ENCODE measurements at regions not wholly inside any gene's neighbourhood (a gene's known extent, or its start where the extent isn't known, plus 50 kb on each side); places are given as distances from the start of the nearest gene placed in this dataset.

DNA sequence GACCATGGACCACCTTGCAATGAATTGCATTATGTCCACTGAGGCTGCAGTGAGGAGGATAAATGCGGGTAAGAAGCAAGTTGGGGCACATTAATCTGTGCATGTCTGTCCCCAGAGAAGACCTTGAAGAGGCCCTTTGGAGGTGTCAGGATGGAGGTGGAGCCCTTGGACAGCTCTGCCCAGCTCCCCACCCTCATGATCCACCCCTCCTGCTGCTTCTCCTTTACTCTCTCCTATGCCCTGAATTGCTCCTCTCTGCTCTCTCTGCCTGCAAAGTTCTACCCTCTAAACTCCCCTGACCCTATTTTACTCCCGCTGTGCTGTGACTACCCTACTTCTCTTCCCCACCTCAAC is 292.4 kb upstream of the USP24 start:
- DNase-seq, result no peak

DNA sequence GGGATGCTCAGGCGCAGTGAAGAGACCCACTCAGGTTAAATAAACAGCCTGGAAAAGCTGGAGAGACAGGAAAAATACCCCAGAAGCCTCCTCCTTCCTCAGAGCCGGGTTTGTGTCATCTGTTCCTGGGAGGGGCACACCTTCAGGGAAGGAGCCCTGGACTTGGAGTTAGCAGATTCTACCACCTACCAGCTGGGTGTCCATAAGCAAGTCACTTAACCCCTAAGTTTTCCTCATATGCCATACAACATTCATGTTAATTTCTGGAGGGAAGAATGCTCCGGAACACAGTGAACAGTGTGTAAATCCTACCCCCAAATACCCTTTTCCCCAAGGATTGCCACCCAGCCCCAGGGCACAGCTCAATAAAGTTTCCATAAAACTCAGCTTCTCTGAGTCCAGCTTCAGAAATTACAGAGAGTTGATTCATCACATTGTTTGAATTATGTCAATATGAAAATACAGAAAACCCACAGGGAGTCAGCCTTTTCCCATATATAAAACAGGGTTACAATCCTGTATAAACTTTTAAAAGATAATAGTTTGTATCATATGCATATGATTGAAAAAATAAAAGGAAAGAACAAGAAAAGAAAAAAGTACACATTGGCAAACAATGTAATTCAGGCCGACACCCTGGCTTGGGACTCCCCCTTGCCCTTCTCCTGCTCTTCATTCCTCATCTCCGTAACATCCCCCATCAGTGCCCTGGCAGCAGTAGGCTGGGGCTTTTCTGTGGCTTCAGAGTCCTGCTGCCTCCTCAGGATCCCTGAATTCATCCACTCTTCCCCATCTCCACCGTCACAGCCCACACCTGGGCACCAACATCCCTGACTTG is 291.8 kb upstream of the USP24 start:
- DNase-seq, result no peak

DNA sequence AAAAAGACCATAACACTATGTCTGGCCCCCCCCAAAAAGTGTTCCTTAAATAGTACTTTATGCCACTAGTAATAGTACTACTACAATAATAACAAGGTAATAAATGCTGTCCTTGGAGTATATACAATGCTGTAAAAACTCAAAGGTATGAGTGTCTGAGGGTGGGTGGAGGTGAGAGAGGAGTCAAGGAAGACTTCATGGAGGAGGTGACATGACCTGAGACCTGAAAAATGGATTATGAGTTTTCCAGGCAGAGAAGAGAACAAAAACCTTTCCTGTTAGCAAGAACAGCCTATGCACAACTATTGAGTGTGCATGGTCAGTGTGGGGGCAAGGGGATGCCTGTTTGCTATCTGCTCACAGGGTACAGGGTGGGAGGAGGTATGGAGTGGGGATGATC is 290.2 kb upstream of the USP24 start:
- no peak for DNase-seq

DNA sequence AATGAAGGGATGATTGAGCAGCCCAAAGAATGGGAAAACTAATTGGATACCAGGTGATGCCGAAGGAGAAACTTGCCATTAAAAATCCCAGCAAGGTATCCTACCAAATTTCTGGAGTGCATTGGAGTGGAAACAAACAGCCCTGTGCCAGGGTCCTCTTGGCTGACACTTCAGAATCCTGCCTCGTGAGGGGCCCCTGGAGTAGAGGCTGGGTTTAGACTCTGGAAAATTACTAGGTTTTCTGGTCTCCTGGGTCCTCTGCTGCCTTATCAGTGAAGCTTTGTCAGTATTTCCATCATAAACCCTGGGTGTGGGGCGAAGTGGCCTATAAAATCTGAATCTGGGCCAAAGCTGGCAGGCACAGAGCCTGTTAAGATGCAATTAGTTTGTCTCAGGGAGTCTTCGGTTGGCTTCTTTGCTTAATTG is 289.2 kb upstream of the USP24 start:
- no peak for DNase-seq

DNA sequence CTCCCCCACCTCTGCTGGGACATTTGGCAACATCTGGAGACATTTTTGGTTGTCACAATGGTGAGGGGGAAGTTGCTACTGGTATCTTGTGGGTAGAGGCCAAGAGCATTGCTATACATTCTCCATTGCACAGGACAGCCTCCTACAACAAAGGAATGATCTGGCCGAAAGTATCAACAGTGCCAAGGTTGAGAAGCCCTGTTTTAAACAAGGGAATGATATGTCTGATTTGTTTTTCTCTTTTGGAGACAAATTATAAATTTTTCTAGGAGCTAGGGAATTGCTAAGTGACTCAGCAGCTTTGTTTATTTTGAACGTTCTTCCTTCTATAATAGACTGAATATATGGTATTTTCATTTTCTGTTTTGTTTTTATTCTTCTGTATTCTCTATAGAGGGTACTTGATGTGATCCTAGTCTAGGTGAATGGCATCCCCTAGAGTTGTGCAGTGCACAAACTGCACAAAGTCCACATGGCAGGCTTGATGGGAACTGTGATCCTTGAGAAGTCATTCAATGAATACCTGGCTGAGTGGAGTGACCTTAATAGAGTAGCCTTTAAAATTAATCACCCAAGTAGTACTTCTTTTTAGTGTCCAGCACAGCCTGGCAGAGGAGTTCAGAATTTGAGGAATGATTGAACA is 288.6 kb upstream of the USP24 start:
- no peak for DNase-seq

DNA sequence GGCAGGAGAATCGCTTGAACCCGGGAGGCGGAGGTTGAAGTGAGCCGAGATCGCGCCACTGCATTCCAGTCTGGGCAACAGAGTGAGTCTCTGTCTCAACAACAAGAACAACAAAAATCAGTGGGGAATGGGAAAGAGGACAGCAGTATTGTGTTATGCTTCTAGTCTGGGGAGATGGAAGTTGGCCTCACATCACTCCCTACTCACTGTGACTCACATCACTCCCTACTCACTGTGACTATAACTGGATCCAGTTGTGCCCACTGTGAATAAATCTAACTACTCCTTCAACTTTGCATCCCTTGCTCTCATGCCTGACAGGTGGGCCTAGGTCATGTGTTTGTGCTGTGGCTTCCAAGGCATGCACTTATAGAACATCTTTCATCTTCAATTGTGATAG is 285.4 kb upstream of the USP24 start:
- no peak for DNase-seq

DNA sequence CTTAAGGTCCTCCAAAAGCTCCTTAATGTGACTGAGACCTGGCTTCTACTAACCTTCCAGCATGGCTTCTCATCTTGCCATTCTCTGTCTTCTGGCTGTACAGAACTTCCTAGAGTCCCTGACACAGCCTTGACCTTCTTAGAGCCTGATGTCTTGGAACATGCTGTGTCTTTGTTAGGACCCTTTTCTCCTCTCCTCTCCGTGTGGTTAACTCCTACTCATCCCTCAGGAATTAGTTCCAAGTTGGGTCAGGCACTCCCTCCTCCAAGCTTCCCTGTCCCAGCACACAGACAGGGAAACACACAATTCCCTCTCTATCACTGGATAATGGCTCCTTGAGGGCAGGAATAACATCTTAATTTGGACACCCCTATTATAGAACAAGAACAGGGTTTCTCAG is 275.4 kb upstream of the USP24 start:
- no peak for DNase-seq

DNA sequence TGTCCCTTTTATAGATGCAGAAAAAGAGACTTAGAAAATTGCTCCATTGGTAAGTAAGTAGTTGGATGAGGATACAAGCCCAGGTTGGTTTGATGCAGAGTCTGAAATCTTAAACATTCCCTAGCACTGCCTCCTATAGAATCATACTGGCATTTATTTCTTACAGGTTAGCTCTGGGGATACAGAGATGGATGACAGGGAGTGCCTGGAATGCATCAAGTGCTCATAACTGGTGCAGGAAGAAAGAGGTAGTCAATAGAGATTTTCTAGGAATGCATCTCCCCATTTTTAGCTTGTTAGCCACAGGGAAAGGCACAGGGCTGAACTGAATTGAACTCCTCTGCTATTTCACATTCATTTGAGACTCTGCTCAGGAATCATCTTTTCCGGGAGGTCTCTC is 269.0 kb upstream of the USP24 start:
- DNase-seq, result no peak

DNA sequence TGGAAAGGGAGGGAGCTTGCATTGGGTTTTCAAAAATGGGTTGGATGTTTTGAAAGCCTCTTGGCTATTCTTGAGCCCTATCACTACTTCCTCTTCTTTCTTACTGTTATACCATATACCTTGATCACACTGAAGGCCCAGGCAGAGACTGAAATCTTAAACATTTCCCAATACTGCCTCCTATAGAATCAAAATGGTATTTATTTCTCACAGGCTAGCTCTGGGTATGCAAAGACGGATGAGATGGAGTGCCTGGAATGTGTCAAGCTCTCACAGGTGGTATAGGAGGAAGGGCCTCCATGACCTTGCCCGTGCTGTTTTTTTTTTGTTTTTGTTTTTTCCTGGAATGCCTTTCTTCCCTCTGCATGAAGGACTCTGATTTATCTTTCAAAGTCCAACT is 268.4 kb upstream of the USP24 start:
- no peak for DNase-seq

DNA sequence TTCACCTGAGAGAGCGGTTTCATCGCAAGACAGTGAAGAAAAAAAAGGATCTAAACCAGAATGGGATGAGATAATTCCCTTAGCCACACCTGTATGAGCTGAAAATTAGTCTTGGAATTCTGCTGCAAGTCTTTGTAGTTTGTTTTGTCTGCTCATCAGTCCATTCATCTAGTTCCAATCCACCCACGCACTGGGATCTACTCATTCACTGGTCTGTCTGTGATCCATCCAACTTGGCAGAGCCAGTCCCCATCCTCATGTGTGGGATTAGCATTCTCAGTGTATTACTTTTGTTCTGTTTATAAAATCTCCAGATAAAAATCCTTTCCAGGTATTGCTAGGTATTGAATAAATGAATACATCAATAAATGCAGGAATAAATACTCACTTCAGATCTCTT is 266.5 kb upstream of the USP24 start:
- DNase-seq, result no peak

DNA sequence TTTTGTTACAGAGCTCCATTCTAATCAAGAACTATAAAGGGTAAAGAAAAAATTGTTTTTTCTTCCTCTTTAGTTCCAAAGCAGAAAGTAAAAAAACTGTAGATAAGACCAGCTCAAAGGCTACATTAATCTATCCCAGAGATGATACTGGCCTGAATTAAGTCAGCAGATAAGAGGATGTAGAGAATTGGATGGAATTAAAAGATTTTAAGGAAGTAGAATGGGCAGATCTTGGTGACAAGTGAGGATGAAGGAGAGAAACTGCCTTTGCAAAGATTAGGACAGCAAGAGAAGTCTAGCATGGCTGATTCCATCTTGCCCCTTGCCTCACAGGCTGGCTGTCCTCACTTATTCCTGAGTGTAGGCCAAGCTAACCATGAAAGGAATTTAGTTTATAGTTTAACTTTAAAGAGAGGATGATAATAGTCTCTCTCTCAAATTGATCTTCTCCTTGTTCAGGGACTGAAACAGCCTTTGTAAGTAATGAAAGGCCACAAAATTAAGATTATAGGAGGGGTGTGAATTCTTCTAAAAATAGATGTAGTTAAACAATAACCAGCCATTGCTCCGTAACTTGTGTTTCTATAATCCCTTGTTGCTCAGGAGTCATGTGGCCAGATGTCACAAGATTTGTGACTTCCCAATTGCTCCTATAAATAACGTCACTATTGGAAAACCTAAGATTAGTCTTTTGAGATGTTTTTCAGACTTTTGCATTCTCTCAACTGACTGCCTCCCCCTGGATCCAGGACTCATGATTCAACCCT is 265.0 kb upstream of the USP24 start:
- DNase-seq, result no peak

DNA sequence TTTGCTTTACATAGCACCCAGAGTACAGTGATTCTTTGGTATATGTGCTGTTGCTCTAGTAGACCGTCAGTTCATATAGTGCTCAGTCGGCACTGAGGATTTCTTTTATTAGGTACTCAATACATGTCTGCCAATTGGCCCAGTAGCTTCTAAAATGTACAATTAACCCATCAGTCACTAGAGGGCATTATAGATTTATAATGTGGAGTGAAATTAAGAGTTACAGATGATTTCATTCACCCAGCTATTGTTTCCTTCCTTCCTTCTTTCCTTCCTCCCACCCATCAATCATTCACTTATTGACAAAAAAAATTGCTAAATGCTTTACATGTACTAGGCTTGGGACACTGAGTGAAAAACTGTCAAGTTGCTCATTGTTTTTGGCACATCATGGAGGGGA is 263.6 kb upstream of the USP24 start:
- DNase-seq, result no peak

DNA sequence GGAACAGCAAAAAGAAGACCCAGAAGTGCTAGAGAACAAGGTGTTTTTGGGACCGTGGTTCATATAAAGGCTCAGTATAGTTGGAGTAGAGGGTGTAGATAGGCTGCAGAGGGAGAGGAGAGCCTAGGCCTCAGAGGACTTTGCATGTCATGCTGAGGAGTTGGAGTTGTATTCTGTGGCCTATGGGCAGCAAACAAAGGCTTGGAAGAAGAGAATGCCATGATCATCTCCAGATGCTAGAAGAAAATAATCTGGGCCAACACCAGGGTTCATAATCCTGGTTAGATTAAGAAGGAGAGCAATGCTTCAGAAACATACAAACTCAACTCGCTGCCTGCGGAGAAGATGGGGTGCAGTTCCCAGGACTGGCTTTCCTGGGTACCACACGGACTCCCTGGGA is 262.8 kb upstream of the USP24 start:
- no peak for DNase-seq

DNA sequence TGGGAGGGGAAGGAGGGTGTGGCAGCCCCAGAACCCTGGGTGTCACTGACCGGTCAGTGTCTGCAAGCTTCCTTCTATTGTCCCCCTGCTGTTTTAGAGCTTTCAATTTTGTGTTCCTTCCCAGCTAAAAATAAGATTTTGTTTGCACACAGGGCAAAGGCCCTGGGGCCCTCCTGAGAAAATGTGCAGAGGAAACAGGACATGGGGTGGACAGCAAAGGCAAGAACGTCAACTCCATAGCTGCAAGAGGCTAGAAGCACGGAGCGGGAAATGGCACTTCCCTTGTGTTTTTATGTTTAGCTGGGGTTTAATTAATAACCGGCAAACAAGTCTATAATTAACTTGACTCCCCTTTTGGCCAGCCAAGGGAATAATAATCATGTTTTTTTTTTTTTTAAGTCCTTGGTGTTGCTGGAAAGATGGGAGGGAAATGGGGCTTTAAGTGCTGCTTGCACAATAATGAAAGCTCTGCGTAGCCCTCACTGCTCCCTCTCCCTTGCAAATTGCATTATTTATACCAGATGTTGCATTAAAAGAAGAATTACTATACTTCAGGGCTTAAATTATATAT is 261.4 kb upstream of the USP24 start:
- DNase-seq, result no peak

DNA sequence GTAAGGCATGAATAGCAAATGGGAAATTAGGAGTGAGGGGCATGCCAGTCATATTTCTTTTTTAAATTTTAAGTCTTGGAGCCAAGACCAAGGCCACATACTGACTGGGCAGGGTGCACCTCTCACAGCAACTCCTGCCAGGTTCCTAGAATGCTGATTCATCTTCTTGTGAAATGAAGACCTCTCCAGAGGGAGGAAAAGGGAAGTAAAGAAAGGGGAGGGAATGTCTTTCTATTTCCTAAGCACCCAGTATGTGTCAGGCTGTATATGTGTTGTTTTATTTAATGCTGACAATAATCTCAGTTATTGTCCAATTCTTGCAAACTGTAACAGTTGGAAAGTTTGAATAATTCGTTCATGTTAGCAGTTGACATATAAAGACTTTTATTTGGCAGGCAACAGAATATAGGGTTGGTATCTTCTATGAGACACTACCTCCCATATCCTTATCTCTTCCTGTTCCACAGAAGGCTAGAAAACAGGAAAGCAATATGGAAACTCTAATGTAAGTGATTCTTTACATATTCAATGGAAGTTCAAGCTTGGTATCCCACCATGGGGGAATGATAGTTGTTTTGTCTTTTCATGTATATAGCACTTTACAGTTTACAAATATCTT is 259.1 kb upstream of the USP24 start:
- DNase-seq, result no peak

DNA sequence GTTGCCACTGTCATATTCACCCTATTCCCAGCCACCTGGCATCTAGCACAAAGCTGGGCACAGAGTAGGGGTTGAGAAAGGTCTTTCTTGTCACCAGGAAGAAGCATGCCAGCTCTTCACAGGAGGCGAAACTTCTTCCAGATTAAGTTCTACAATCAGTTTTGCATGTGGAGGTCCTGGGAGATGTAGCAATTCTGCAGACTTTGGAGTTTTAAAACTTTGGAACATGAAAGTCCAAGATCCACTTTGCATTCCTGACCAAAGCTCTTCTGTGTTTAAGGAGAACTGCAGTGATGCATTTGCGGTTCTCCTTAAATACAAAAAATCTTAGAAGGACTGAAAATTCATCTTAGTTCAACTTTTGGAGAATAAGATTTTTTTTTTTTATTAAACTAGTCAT is 258.5 kb upstream of the USP24 start:
- DNase-seq, result no peak

DNA sequence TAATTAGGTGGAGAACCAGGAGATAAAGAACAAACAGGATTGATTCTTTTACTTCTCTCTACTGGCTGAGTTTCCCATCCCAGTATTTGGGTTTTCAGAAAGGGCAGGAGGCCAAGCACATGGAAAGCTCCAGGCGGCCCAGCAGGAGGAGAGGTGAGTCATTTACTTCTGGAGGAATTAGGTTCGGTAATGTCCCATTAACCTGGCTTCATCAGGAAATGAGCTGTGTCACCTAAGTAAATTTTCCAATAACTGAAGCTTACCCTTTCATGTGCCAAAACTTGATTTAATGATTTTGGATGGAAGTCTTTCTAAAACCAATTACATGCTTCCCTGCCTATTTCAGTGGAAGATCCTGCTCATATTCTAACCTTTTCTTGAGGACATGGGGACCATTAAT is 257.6 kb upstream of the USP24 start:
- no peak for DNase-seq

DNA sequence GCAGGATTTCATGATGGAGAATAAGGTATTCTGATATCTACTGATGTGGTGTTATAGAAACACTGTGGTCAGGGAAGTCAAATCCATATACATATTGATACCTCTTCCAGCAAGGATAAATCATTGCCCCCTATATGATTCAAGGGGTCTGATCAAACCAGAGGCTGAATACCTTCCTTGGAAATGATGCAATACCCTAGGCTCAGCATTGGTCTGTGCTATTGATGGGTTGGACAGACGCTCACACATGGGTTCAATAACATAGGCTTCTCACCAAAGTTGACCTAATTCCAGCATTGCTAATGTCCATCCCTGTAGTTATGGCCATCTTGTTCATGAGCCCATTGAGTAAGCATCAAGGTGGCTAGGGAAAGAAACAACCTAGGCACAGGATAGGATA is 257.0 kb upstream of the USP24 start:
- DNase-seq, result no peak

DNA sequence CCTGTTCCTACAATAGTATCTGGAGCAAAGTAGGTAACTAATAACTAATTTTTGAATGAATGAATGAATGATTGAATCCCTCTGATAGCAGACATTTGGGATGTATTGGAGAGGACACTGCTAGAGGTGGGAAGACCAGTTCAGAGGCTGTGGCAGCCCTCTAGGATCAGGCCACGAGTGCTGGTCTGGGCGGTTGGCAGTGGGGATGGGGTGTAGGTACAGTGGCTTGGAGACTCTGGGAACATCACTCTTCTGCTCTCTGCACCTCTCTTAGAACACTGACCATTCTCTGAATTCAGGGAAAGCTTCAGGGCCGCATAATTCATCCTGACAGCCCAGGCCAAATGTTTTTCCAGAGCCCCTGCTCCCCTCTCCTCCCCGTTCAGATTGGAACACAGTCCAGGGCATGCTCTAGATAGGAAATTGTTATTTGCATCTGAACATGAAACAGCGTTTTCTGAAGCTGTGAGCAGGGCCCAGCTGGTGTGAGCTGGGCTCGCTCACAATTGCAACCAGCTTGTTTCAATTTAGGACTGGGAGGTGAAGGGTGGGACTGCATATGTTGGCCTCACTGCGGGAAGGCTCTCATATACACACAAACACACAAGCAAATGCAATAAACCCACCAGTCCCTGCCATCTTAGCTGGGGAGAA is 253.1 kb upstream of the USP24 start:
- DNase-seq, result no peak

DNA sequence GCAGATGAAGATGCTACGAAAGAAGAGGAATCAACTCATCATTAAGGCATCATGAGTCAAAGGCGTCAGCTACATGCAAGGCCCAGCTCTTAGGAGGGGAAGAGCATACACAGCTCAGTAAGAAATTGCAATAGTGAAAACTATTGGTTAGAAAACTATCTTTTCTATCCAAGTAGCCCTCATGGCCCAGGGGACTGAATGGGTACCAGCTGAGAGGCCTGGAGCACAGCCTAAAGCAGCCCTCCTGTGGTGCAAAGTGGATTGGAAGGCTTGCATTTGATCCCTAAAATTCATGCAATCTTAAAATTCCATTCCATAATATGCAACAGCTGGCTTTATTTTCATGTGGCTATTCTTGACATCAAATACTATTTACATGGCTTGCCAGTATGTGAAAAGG is 251.8 kb upstream of the USP24 start:
- DNase-seq, result no peak

DNA sequence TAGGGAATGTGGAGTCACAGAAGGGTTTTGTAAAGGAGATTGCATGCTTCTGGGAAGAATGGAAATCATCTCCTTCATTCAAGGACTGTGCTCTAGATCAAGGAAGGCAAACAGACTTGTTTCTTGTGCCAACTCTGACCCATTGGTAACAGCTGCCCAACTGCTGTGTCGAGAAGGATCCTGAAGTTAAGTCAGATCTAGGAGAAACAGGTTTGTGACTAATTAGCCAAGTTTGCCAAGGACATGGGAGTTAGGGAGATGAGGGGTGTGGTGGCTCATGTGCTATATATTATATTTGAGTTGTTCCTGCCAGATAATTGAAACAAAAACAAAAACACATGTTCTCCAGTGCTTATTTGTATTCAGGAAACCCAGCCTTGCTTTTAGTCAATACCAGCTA is 251.2 kb upstream of the USP24 start:
- DNase-seq, result no peak

DNA sequence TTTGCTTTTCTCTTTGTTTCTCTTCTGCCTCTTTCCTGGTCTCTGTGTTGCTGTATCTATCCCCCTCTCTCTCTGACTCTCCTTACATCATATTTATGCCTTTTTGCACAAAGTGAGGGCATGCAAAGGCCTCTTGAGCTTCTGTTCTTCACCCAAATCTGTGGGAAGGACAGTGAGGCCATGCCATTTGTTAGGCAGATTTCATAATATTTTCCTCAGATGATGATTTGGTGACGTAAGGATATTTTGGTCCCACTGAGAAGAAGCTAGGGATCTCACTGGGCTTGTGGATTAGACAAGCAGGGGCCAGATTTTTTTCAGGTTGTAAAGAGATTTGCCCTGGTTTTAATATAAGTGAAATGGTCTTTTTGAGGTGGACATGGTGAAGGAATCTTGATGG is 249.4 kb upstream of the USP24 start:
- DNase-seq, result no peak
